D341Med (cell line): ENCODE measurements at regions not wholly inside any gene's neighbourhood (a gene's known extent, or its start where the extent isn't known, plus 50 kb on each side); places are given as distances from the start of the nearest gene placed in this dataset.

Experiments
- DNase-seq: peaks from one replicate; pipeline ENCODE4 v3.0.0; 2012; ENCODE audit warnings: low spot score

GRCh38 chr9:116039312-116039711 is 114.3 kb upstream of the PAPPA start:
- DNase-seq = no peak

GRCh38 chr9:116039893-116040292 is 113.7 kb upstream of the PAPPA start:
- DNase-seq = no peak

GRCh38 chr9:116042321-116042720 is 111.3 kb upstream of the PAPPA start:
- DNase-seq = no peak

- no peak for DNase-seq
These were observed 108.5 kb upstream of the PAPPA start for GRCh38 chr9:116045083-116045482.

- DNase-seq = no peak
These were observed 105.5 kb upstream of the PAPPA start for GRCh38 chr9:116048081-116048480.

GRCh38 chr9:116049456-116049855 is 104.1 kb upstream of the PAPPA start:
- DNase-seq = no peak

- no peak for DNase-seq
These were observed 102.1 kb upstream of the PAPPA start for GRCh38 chr9:116051528-116051927.

GRCh38 chr9:116055536-116055935 is 98.1 kb upstream of the PAPPA start:
- no peak for DNase-seq

GRCh38 chr9:116057371-116057770 is 96.2 kb upstream of the PAPPA start:
- DNase-seq = no peak

GRCh38 chr9:116058421-116058820 is 95.2 kb upstream of the PAPPA start:
- no peak for DNase-seq

- no peak for DNase-seq
These were observed 94.1 kb upstream of the PAPPA start for GRCh38 chr9:116059466-116059865.

- DNase-seq = no peak
These were observed 93.0 kb upstream of the PAPPA start for GRCh38 chr9:116060631-116061030.

GRCh38 chr9:116061546-116062205 is 91.9 kb upstream of the PAPPA start:
- no peak for DNase-seq

GRCh38 chr9:116062206-116062550 is 91.4 kb upstream of the PAPPA start:
- DNase-seq = no peak

GRCh38 chr9:116064970-116065369 is 88.6 kb upstream of the PAPPA start:
- DNase-seq = no peak

- DNase-seq = no peak
These were observed 87.4 kb upstream of the PAPPA start for GRCh38 chr9:116066221-116066620.

- no peak for DNase-seq
These were observed 86.0 kb upstream of the PAPPA start for GRCh38 chr9:116067566-116067965.

GRCh38 chr9:116070256-116070914 is 83.2 kb upstream of the PAPPA start:
- no peak for DNase-seq

GRCh38 chr9:116072046-116072445 is 81.5 kb upstream of the PAPPA start:
- no peak for DNase-seq

GRCh38 chr9:116073826-116074225 is 79.8 kb upstream of the PAPPA start:
- DNase-seq = no peak

- no peak for DNase-seq
These were observed 78.9 kb upstream of the PAPPA start for GRCh38 chr9:116074658-116075057.

GRCh38 chr9:116075191-116075590 is 78.4 kb upstream of the PAPPA start:
- no peak for DNase-seq

GRCh38 chr9:116078640-116079039 is 75.0 kb upstream of the PAPPA start:
- no peak for DNase-seq

GRCh38 chr9:116080561-116080960 is 73.0 kb upstream of the PAPPA start:
- DNase-seq = no peak
